ENCODE measurements at regions not wholly inside any gene's neighbourhood (a gene's known extent, or its start where the extent isn't known, plus 50 kb on each side); places are given as distances from the start of the nearest gene placed in this dataset.

- no peak for TF ChIP-seq SAP30 (IDR thresholded peaks at IDR 0.05; ENCODE audit: insufficient read depth, insufficient replicate concordance, low read length)
- no peak for TF ChIP-seq SP4 (IDR thresholded peaks at IDR 0.05; ENCODE audit: low read length)
- no peak for TF ChIP-seq RNF2 (IDR thresholded peaks at IDR 0.05; ENCODE audit: borderline replicate concordance, low read depth, low read length, missing control alignments, poor library complexity, severe bottlenecking)
- no peak for TF ChIP-seq MAFK (IDR thresholded peaks at IDR 0.05; ENCODE audit: low read depth, low read length)
- TF ChIP-seq TBP (IDR thresholded peaks at IDR 0.05; ENCODE audit: low read depth, low read length): no peak
Measured at GRCh38 chr14:94831085-94831484, 61.2 kb upstream of the GSC start (continued).

Measured in H1 (cell line).